ENCODE measurements at regions not wholly inside any gene's neighbourhood (a gene's known extent, or its start where the extent isn't known, plus 50 kb on each side); places are given as distances from the start of the nearest gene placed in this dataset.

DNA sequence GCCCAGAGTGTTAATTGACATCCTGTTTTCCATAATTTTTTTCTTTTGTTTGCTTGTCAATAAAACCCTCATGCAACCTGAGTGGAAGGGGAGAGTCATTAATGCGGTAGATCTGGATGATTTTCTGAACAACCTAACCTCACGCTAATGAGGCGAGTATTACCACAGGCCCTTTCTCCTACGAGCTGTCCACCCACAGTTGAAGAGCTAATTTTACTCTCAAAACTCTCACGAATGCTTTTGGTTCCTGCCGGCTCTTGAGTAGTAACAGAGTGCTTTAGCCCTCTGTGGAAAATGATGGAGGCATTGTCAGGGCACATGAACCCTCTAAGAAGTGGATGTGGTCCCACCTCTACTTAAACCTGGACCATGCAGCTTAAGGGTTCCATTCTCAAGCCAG is 491.3 kb upstream of the RBFOX1 start:
- TF ChIP-seq, protein P1, sequence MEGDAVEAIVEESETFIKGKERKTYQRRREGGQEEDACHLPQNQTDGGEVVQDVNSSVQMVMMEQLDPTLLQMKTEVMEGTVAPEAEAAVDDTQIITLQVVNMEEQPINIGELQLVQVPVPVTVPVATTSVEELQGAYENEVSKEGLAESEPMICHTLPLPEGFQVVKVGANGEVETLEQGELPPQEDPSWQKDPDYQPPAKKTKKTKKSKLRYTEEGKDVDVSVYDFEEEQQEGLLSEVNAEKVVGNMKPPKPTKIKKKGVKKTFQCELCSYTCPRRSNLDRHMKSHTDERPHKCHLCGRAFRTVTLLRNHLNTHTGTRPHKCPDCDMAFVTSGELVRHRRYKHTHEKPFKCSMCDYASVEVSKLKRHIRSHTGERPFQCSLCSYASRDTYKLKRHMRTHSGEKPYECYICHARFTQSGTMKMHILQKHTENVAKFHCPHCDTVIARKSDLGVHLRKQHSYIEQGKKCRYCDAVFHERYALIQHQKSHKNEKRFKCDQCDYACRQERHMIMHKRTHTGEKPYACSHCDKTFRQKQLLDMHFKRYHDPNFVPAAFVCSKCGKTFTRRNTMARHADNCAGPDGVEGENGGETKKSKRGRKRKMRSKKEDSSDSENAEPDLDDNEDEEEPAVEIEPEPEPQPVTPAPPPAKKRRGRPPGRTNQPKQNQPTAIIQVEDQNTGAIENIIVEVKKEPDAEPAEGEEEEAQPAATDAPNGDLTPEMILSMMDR (IDR thresholded peaks at IDR 0.05): no peak
- TF ChIP-seq POLR2AphosphoS5 (IDR thresholded peaks at IDR 0.05; ENCODE audit: insufficient read depth in 1 of 2, low read depth in 1 of 2): no peak

Data from vagina (tissue), 2 donors.